ENCODE measurements at regions not wholly inside any gene's neighbourhood (a gene's known extent, or its start where the extent isn't known, plus 50 kb on each side); places are given as distances from the start of the nearest gene placed in this dataset.

DNA sequence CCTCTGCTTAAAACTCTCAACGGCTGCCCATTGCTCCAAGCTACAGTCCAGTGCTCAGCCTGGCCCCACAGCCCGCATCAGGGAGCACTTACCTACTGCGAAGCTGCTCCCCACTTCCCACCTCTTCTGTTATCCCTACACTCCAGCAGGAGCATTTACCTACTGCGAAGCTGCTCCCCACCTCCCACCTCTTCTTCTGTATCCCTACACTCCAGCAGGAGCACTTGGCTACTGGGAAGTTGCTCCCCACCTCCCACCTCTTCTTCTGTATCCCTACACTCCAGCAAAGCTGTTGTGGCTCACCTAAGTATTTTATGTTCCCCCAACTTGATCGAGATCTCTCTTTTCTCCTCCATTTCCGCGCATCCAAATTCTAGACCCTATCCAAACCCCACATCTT lies 563.3 kb upstream of the ZFP42 start:
- TF ChIP-seq, protein P1, sequence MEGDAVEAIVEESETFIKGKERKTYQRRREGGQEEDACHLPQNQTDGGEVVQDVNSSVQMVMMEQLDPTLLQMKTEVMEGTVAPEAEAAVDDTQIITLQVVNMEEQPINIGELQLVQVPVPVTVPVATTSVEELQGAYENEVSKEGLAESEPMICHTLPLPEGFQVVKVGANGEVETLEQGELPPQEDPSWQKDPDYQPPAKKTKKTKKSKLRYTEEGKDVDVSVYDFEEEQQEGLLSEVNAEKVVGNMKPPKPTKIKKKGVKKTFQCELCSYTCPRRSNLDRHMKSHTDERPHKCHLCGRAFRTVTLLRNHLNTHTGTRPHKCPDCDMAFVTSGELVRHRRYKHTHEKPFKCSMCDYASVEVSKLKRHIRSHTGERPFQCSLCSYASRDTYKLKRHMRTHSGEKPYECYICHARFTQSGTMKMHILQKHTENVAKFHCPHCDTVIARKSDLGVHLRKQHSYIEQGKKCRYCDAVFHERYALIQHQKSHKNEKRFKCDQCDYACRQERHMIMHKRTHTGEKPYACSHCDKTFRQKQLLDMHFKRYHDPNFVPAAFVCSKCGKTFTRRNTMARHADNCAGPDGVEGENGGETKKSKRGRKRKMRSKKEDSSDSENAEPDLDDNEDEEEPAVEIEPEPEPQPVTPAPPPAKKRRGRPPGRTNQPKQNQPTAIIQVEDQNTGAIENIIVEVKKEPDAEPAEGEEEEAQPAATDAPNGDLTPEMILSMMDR (IDR thresholded peaks at IDR 0.05): no peak
- TF ChIP-seq POLR2A (IDR thresholded peaks at IDR 0.05): no peak

Data from body of pancreas (tissue), 4 donors.